ENCODE measurements at regions not wholly inside any gene's neighbourhood (a gene's known extent, or its start where the extent isn't known, plus 50 kb on each side); places are given as distances from the start of the nearest gene placed in this dataset.

GRCh38 chr5:67855523-67855922 lies 360.0 kb upstream of the PIK3R1 start:
- TF ChIP-seq GATA2 (IDR thresholded peaks at IDR 0.05; ENCODE audit: low read depth, low read length) = no peak
- TF ChIP-seq GATA3 (IDR thresholded peaks at IDR 0.05; ENCODE audit: low read depth, low read length) = no peak
